Erythroblast (primary cell): ENCODE measurements at regions not wholly inside any gene's neighbourhood (a gene's known extent, or its start where the extent isn't known, plus 50 kb on each side); places are given as distances from the start of the nearest gene placed in this dataset.

Source experiments
- GATA1 ChIP-seq: IDR thresholded peaks from 2 replicates; pipeline ENCODE4 v1.6.1; 2011; ENCODE audit warnings: low read depth, mild to moderate bottlenecking, control low read depth, low read length, moderate library complexity
- POLR2A ChIP-seq: IDR thresholded peaks from 2 replicates; pipeline ENCODE4 v1.6.1; 2011; ENCODE audit warnings: mild to moderate bottlenecking, low read length

GRCh38 chr6:23111984-23112383 is 542.6 kb downstream of the HDGFL1 start:
- TF ChIP-seq POLR2A (no peak), GATA1 (no peak)
